CD8-positive, alpha-beta memory T cell (primary cell): ENCODE measurements at regions not wholly inside any gene's neighbourhood (a gene's known extent, or its start where the extent isn't known, plus 50 kb on each side); places are given as distances from the start of the nearest gene placed in this dataset.
A peak's percentile ranks its signal among the peaks of the same experiment; 100 is the strongest.

Source experiments
- CTCF ChIA-PET: fragments of 350-600 bp; sonication (Branson Sonifier 250); formaldehyde crosslinking; loops from one replicate; lab custom pipeline; 2021; ENCODE audit warnings: antibody characterized with exemption; lab: Charles Lee
- POLR2A ChIA-PET: fragments of 350-600 bp; sonication (Branson Sonifier 250); formaldehyde crosslinking; loops from one replicate; lab custom pipeline; 2021; ENCODE audit warnings: antibody characterized with exemption; lab: Charles Lee
- DNase-seq, 5 donors: peaks; one replicate each; pipeline versions ENCODE4 v3.0.0 to v3.0.0-alpha.2; 2020 to 2022; ENCODE audit warnings: mixed read lengths in 1 of 5
- H3K27ac ChIP-seq: one replicate; pipeline ENCODE4 v1.7.0; 2013; ENCODE audit warnings: low read depth, mild to moderate bottlenecking, low read length, moderate library complexity
- H3K27me3 ChIP-seq: 2 replicates; pipeline ENCODE4 v1.7.0; 2013; ENCODE audit warnings: low read length, mild to moderate bottlenecking; ENCODE audit not compliant: insufficient read depth, poor library complexity, severe bottlenecking
- H3K36me3 ChIP-seq: 2 replicates; pipeline ENCODE4 v1.7.0; 2013; ENCODE audit warnings: mild to moderate bottlenecking, low read length, moderate library complexity; ENCODE audit not compliant: insufficient read depth
- H3K4me1 ChIP-seq: 2 replicates; pipeline ENCODE4 v1.7.0; 2013; ENCODE audit warnings: mild to moderate bottlenecking, low read length, moderate library complexity; ENCODE audit not compliant: insufficient read depth
- H3K4me3 ChIP-seq: 2 replicates; pipeline ENCODE4 v1.7.0; 2013; ENCODE audit warnings: mild to moderate bottlenecking, low read length
- H3K9me3 ChIP-seq: 2 replicates; pipeline ENCODE4 v1.7.0; 2013; ENCODE audit warnings: mild to moderate bottlenecking, low read length
- H3K27ac Mint-ChIP-seq, 8 donors: one replicate each; pipeline ENCODE4 v1.8.0; 2020 to 2021; ENCODE audit warnings: mixed read lengths in 8 of 8, mild to moderate bottlenecking in 6 of 8, inconsistent platforms in 3 of 8, moderate library complexity in 3 of 8
- H3K27me3 Mint-ChIP-seq, 2 donors: one replicate each; pipeline ENCODE4 v1.8.0; 2020 to 2021; ENCODE audit warnings: mixed read lengths in 2 of 2, mild to moderate bottlenecking in 1 of 2, moderate library complexity in 1 of 2
- H3K36me3 Mint-ChIP-seq, 3 donors: one replicate each; pipeline ENCODE4 v1.8.0; 2020 to 2021; ENCODE audit warnings: mixed read lengths in 3 of 3, inconsistent platforms in 1 of 3, mild to moderate bottlenecking in 1 of 3
- H3K4me1 Mint-ChIP-seq, 3 donors: one replicate each; pipeline ENCODE4 v1.8.0; 2020 to 2021; ENCODE audit warnings: mixed read lengths in 3 of 3, inconsistent platforms in 1 of 3, mild to moderate bottlenecking in 1 of 3
- H3K4me3 Mint-ChIP-seq, 7 donors: one replicate each; pipeline ENCODE4 v1.8.0; 2020 to 2021; ENCODE audit warnings: mixed read lengths in 7 of 7, mild to moderate bottlenecking in 6 of 7, moderate library complexity in 4 of 7, inconsistent platforms in 2 of 7
- H3K9me3 Mint-ChIP-seq, 5 donors: one replicate each; pipeline ENCODE4 v1.8.0; 2020 to 2022; ENCODE audit warnings: mixed read lengths in 5 of 5, mild to moderate bottlenecking in 3 of 5, moderate library complexity in 2 of 5, inconsistent platforms in 1 of 5

GRCh38 chr20:51223183-51223720 lies 200.3 kb upstream of the KCNG1 start:
- Histone ChIP-seq H3K36me3 (no peaks in the 10 kb centered on the region), H3K9me3 (no peaks in the 10 kb centered on the region), H3K27me3 (no peaks in the 10 kb centered on the region), H3K4me1 (no peaks in the 10 kb centered on the region), H3K27ac (no peak overlapping the region), H3K4me3 (no peak overlapping the region)
- no peak for DNase-seq
- H3K36me3 Mint-ChIP-seq = no peaks in the 10 kb centered on the region
- peaks cover 8 to 10% (median 9%) of the 10 kb centered on the region in 3 donors for H3K4me1 Mint-ChIP-seq
- H3K4me3 Mint-ChIP-seq = no peak overlapping the region
- ChIA-PET CTCF (no interaction called here), POLR2A (no interaction called here)
- H3K27me3 Mint-ChIP-seq = peaks cover 17 to 32% of the 10 kb centered on the region in 2 donors
- peaks cover 0 to 3% (median 0%) of the 10 kb centered on the region in 5 donors for H3K9me3 Mint-ChIP-seq
- H3K27ac Mint-ChIP-seq = no peak overlapping the region

DNA sequence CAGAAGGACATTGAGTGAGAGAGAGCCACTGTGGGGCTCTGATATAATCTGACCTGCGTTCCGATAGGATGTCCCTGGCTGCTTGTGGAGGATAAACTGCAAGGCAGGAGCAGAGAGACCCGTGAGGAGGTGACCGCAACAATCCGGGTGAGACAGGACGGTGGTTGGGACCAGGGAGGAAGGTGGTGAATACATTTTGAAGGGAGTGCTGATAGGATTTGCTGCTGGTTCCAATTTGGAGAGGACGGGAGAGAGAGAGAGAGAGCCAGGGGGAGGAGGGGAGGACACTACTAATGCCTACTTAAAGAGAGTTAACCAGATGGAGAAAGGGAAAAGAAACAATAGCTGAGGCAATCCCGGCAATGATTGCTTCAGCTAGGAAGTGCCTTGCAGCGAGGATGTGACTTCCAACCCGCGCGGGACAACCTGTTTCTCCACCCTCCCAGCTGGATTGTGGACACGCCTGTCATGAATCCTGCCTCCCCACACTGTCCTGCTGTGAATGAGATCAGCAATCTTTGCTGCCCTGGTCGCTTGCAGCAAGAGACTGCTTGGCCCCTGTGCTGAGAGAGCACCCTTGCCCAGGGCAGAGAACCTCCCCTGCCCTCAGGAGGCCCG lies 199.0 kb upstream of the KCNG1 start:
- H3K4me3 ChIP-seq = no peak overlapping the region
- Mint-ChIP-seq H3K36me3 (peaks cover 0 to 7% (median 0%) of the 10 kb centered on the region in 3 donors), H3K27ac (peak overlapping the region in 1 of 8 donors; percentile 64), H3K27me3 (peaks cover 27 to 44% of the 10 kb centered on the region in 2 donors), H3K4me1 (peaks cover 8 to 10% (median 9%) of the 10 kb centered on the region in 3 donors), H3K4me3 (no peak overlapping the region), H3K9me3 (peaks cover 0 to 13% (median 3%) of the 10 kb centered on the region in 5 donors)
- H3K27ac ChIP-seq = no peak overlapping the region
- ChIA-PET POLR2A (no interaction called here), CTCF (no interaction called here)
- DNase-seq = no peak
- no peaks in the 10 kb centered on the region for H3K27me3 ChIP-seq
- no peaks in the 10 kb centered on the region for H3K36me3 ChIP-seq
- no peaks in the 10 kb centered on the region for H3K4me1 ChIP-seq
- H3K9me3 ChIP-seq = no peaks in the 10 kb centered on the region

GRCh38 chr20:51221103-51221502 lies 198.2 kb upstream of the KCNG1 start:
- Histone ChIP-seq H3K36me3 (no peaks in the 10 kb centered on the region), H3K4me1 (no peaks in the 10 kb centered on the region), H3K27ac (no peak overlapping the region), H3K4me3 (no peak overlapping the region), H3K27me3 (no peaks in the 10 kb centered on the region), H3K9me3 (no peaks in the 10 kb centered on the region)
- peaks cover 0 to 11% (median 0%) of the 10 kb centered on the region in 3 donors for H3K36me3 Mint-ChIP-seq
- H3K27me3 Mint-ChIP-seq = peaks cover 34 to 52% of the 10 kb centered on the region in 2 donors
- POLR2A ChIA-PET = no interaction called here
- H3K4me1 Mint-ChIP-seq = peaks cover 8 to 10% (median 9%) of the 10 kb centered on the region in 3 donors
- CTCF ChIA-PET = interaction anchor here (1.1 kb wide), 1 partner anchor 86 kb away, joined by 3 read pairs; no protein-coding TSS in a partner anchor
- no peak for DNase-seq
- H3K4me3 Mint-ChIP-seq = no peak overlapping the region
- peak overlapping the region in 1 of 8 donors; percentile 13 for H3K27ac Mint-ChIP-seq
- H3K9me3 Mint-ChIP-seq = peaks cover 0 to 16% (median 5%) of the 10 kb centered on the region in 5 donors

GRCh38 chr20:51220293-51220706 lies 197.4 kb upstream of the KCNG1 start:
- no peak overlapping the region for H3K4me3 Mint-ChIP-seq

GRCh38 chr20:51219544-51219943 lies 196.6 kb upstream of the KCNG1 start:
- peaks cover 44 to 65% of the 10 kb centered on the region in 2 donors for H3K27me3 Mint-ChIP-seq
- CTCF ChIA-PET = no interaction called here

More at GRCh38 chr20:51220293-51220706, 197.4 kb upstream of the KCNG1 start:
- Histone ChIP-seq H3K27me3 (no peaks in the 10 kb centered on the region), H3K27ac (no peak overlapping the region), H3K9me3 (no peaks in the 10 kb centered on the region), H3K4me3 (no peak overlapping the region), H3K4me1 (no peaks in the 10 kb centered on the region), H3K36me3 (no peaks in the 10 kb centered on the region)
- H3K36me3 Mint-ChIP-seq = peaks cover 0 to 13% (median 0%) of the 10 kb centered on the region in 3 donors
- ChIA-PET CTCF (interaction anchor here (1.1 kb wide), 1 partner anchor 87 kb away, joined by 3 read pairs; no protein-coding TSS in a partner anchor), POLR2A (no interaction called here)
- H3K4me1 Mint-ChIP-seq = peaks cover 8 to 10% (median 9%) of the 10 kb centered on the region in 3 donors
- peak; percentile 11 to 58 (median 29) for DNase-seq
- no peak overlapping the region for H3K27ac Mint-ChIP-seq
- H3K9me3 Mint-ChIP-seq = peaks cover 0 to 16% (median 5%) of the 10 kb centered on the region in 5 donors
- peaks cover 38 to 58% of the 10 kb centered on the region in 2 donors for H3K27me3 Mint-ChIP-seq

GRCh38 chr20:51218603-51219002 lies 195.7 kb upstream of the KCNG1 start:
- no peaks in the 10 kb centered on the region for H3K4me1 ChIP-seq
- no peak for DNase-seq
- H3K27ac ChIP-seq = no peak overlapping the region
- no peaks in the 10 kb centered on the region for H3K27me3 ChIP-seq
- Mint-ChIP-seq H3K9me3 (peaks cover 0 to 16% (median 5%) of the 10 kb centered on the region in 5 donors), H3K27me3 (peaks cover 51 to 73% of the 10 kb centered on the region in 2 donors), H3K4me3 (no peak overlapping the region), H3K36me3 (peaks cover 0 to 15% (median 0%) of the 10 kb centered on the region in 3 donors), H3K27ac (no peak overlapping the region), H3K4me1 (peaks cover 8 to 10% (median 9%) of the 10 kb centered on the region in 3 donors)
- no peaks in the 10 kb centered on the region for H3K9me3 ChIP-seq
- H3K36me3 ChIP-seq = no peaks in the 10 kb centered on the region
- CTCF ChIA-PET = no interaction called here
- POLR2A ChIA-PET = no interaction called here
- no peak overlapping the region for H3K4me3 ChIP-seq

More at GRCh38 chr20:51219544-51219943, 196.6 kb upstream of the KCNG1 start:
- no peak overlapping the region for H3K27ac ChIP-seq
- H3K4me3 ChIP-seq = no peak overlapping the region
- POLR2A ChIA-PET = no interaction called here
- H3K4me3 Mint-ChIP-seq = no peak overlapping the region
- no peaks in the 10 kb centered on the region for H3K27me3 ChIP-seq
- no peak overlapping the region for H3K27ac Mint-ChIP-seq
- no peaks in the 10 kb centered on the region for H3K4me1 ChIP-seq
- peaks cover 8 to 10% (median 9%) of the 10 kb centered on the region in 3 donors for H3K4me1 Mint-ChIP-seq
- H3K36me3 Mint-ChIP-seq = peaks cover 0 to 15% (median 0%) of the 10 kb centered on the region in 3 donors
- H3K36me3 ChIP-seq = no peaks in the 10 kb centered on the region
- no peak for DNase-seq
- H3K9me3 ChIP-seq = no peaks in the 10 kb centered on the region
- peaks cover 0 to 16% (median 5%) of the 10 kb centered on the region in 5 donors for H3K9me3 Mint-ChIP-seq

- ChIA-PET CTCF (no interaction called here), POLR2A (no interaction called here)
- no peaks in the 10 kb centered on the region for H3K4me1 ChIP-seq
- Mint-ChIP-seq H3K4me1 (peaks cover 8 to 10% (median 9%) of the 10 kb centered on the region in 3 donors), H3K27me3 (peaks cover 52 to 78% of the 10 kb centered on the region in 2 donors), H3K4me3 (no peak overlapping the region), H3K27ac (no peak overlapping the region), H3K36me3 (peaks cover 0 to 15% (median 0%) of the 10 kb centered on the region in 3 donors), H3K9me3 (peaks cover 0 to 16% (median 5%) of the 10 kb centered on the region in 5 donors)
- no peaks in the 10 kb centered on the region for H3K36me3 ChIP-seq
- H3K9me3 ChIP-seq = no peaks in the 10 kb centered on the region
- no peak for DNase-seq
- no peak overlapping the region for H3K4me3 ChIP-seq
- H3K27me3 ChIP-seq = no peaks in the 10 kb centered on the region
- no peak overlapping the region for H3K27ac ChIP-seq
Measured at GRCh38 chr20:51217347-51218045, 194.6 kb upstream of the KCNG1 start.
